HEK293 (cell line): ENCODE measurements at regions not wholly inside any gene's neighbourhood (a gene's known extent, or its start where the extent isn't known, plus 50 kb on each side); places are given as distances from the start of the nearest gene placed in this dataset.
"Not testable (repeated sequence)": the region's sequence is repeated elsewhere in the genome, so short reads cannot be mapped to it uniquely, and the experiment has no call there.

ENCODE experiments used
- CTCF ChIA-PET: fragments of 350-600 bp; formaldehyde crosslinking; extraction: SDS; loops from one replicate; lab custom pipeline; 2021; ENCODE audit warnings: antibody characterized with exemption; lab: Yijun Ruan, JAX
- POLR2A ChIA-PET: fragments of 300-600 bp; formaldehyde crosslinking; extraction: SDS; loops from one replicate; lab custom pipeline; 2020; ENCODE audit warnings: antibody characterized with exemption, inconsistent platforms; lab: Yijun Ruan, JAX
- H3K27ac ChIP-seq: fragments of 200-500 bp; sonication (Bioruptor generic); 2 replicates; pipeline ENCODE4 v1.5.1; 2014; ENCODE audit warnings: low read depth, low read length, control low read depth, inconsistent platforms; ENCODE audit errors: extremely low read depth
- H3K36me3 ChIP-seq, 2 experiments: fragments of 200-500 bp in 1 of 2; sonication (Bioruptor generic) in 1 of 2; 1 replicate in 1 of 2; 2 replicates in 1 of 2; pipeline ENCODE4 v1.5.1; 2014 to 2017; ENCODE audit warnings: inconsistent platforms in 2 of 2, low read length in 2 of 2; ENCODE audit not compliant: control insufficient read depth in 2 of 2, insufficient read depth in 1 of 2
- H3K4me1 ChIP-seq: fragments of 200-500 bp; sonication (Bioruptor generic); 2 replicates; pipeline ENCODE4 v1.5.1; 2014; ENCODE audit warnings: mild to moderate bottlenecking, low read length, inconsistent platforms; ENCODE audit not compliant: control insufficient read depth, insufficient read depth
- H3K4me3 ChIP-seq: 2 replicates; pipeline ENCODE4 v1.5.1; 2011; ENCODE audit warnings: low read depth, mild to moderate bottlenecking, control low read depth, low read length, moderate library complexity
- H3K9me3 ChIP-seq: fragments of 200-500 bp; sonication (Bioruptor generic); 2 replicates; pipeline ENCODE4 v1.5.1; 2014; ENCODE audit warnings: low read depth, low read length, inconsistent platforms; ENCODE audit not compliant: control insufficient read depth, insufficient read depth
- GLI2 ChIP-seq: fragments of 450-650 bp; formaldehyde crosslinking; IDR thresholded peaks from 2 replicates; pipeline ENCODE4; 2017; ENCODE audit warnings: missing biosample characterization, missing genetic modification characterization, low read depth, borderline replicate concordance
- GLI4 ChIP-seq: fragments of 450-650 bp; formaldehyde crosslinking; IDR thresholded peaks from 2 replicates; pipeline ENCODE4 v1.5.1; 2016; ENCODE audit warnings: missing biosample characterization, missing genetic modification characterization
- HOXC10 ChIP-seq: sonication (generic); formaldehyde crosslinking; IDR thresholded peaks from 2 replicates; pipeline ENCODE4 v1.8.1; 2023; ENCODE audit warnings: mild to moderate bottlenecking, missing genetic modification reagents
- MEIS1 ChIP-seq: sonication (generic); formaldehyde crosslinking; IDR thresholded peaks from 2 replicates; pipeline ENCODE4 v1.8.1; 2022; ENCODE audit warnings: missing genetic modification reagents, mild to moderate bottlenecking, borderline replicate concordance
- REPIN1 ChIP-seq: fragments of 450-650 bp; formaldehyde crosslinking; IDR thresholded peaks from 2 replicates; pipeline ENCODE4 v1.5.1; 2017; ENCODE audit warnings: missing biosample characterization, missing genetic modification characterization, low read depth
- SCRT1 ChIP-seq: fragments of 450-650 bp; formaldehyde crosslinking; IDR thresholded peaks from 2 replicates; pipeline ENCODE4 v1.5.1; 2016; ENCODE audit warnings: missing biosample characterization, missing genetic modification characterization, borderline replicate concordance
- ZBTB20 ChIP-seq: fragments of 450-650 bp; formaldehyde crosslinking; IDR thresholded peaks from 2 replicates; pipeline ENCODE4 v1.5.1; 2016; ENCODE audit warnings: missing biosample characterization, missing genetic modification characterization
- ZEB2 ChIP-seq: fragments of 450-650 bp; formaldehyde crosslinking; IDR thresholded peaks from 2 replicates; pipeline ENCODE4 v1.5.1; 2016; ENCODE audit warnings: missing biosample characterization, missing genetic modification characterization
- ZIC2 ChIP-seq: fragments of 450-650 bp; formaldehyde crosslinking; IDR thresholded peaks from 2 replicates; pipeline ENCODE4 v1.5.1; 2016; ENCODE audit warnings: missing biosample characterization, missing genetic modification characterization
- ZNF24 ChIP-seq: fragments of 450-650 bp; formaldehyde crosslinking; IDR thresholded peaks from 2 replicates; pipeline ENCODE4 v1.5.1; 2016; ENCODE audit warnings: missing biosample characterization, missing genetic modification characterization
- ZNF341 ChIP-seq: fragments of 450-650 bp; formaldehyde crosslinking; IDR thresholded peaks from 2 replicates; pipeline ENCODE4; 2016; ENCODE audit warnings: low read depth, missing biosample characterization, missing genetic modification characterization
- ZNF521 ChIP-seq: fragments of 450-650 bp; formaldehyde crosslinking; IDR thresholded peaks from 2 replicates; pipeline ENCODE4 v1.5.1; 2017; ENCODE audit warnings: missing biosample characterization, mild to moderate bottlenecking, missing genetic modification characterization
- ZNF596 ChIP-seq: fragments of 450-650 bp; IDR thresholded peaks from 2 replicates; pipeline ENCODE4 v1.5.0; 2018; ENCODE audit warnings: missing biosample characterization, mild to moderate bottlenecking, missing genetic modification characterization, moderate library complexity
- ZNF658 ChIP-seq: fragments of 450-650 bp; formaldehyde crosslinking; IDR thresholded peaks from 2 replicates; pipeline ENCODE4; 2016; ENCODE audit warnings: missing biosample characterization, missing genetic modification characterization
- ZNF747 ChIP-seq: fragments of 450-650 bp; formaldehyde crosslinking; IDR thresholded peaks from 2 replicates; pipeline ENCODE4 v1.5.1; 2016; ENCODE audit warnings: missing biosample characterization, missing genetic modification characterization
- ZNF777 ChIP-seq: fragments of 450-650 bp; formaldehyde crosslinking; IDR thresholded peaks from 2 replicates; pipeline ENCODE4 v1.5.1; 2017; ENCODE audit warnings: missing biosample characterization, missing genetic modification characterization, borderline replicate concordance
- ZNF792 ChIP-seq: fragments of 450-650 bp; formaldehyde crosslinking; IDR thresholded peaks from 2 replicates; pipeline ENCODE4 v1.5.1; 2016; ENCODE audit warnings: missing biosample characterization, missing genetic modification characterization
- ZSCAN30 ChIP-seq: fragments of 450-650 bp; IDR thresholded peaks from 2 replicates; pipeline ENCODE4 v1.5.1; 2018; ENCODE audit warnings: missing biosample characterization, mild to moderate bottlenecking, missing genetic modification characterization, moderate library complexity
- TF ChIP-seq, protein P1 (sequence below): fragments of 450-650 bp; formaldehyde crosslinking; IDR thresholded peaks from 2 replicates; pipeline ENCODE4 v1.5.1; 2017; ENCODE audit warnings: missing biosample characterization, missing genetic modification characterization
- TF ChIP-seq, protein P2 (sequence below): fragments of 450-650 bp; formaldehyde crosslinking; IDR thresholded peaks from 2 replicates; pipeline ENCODE4 v1.5.1; 2016; ENCODE audit warnings: missing biosample characterization, missing genetic modification characterization

DNA sequence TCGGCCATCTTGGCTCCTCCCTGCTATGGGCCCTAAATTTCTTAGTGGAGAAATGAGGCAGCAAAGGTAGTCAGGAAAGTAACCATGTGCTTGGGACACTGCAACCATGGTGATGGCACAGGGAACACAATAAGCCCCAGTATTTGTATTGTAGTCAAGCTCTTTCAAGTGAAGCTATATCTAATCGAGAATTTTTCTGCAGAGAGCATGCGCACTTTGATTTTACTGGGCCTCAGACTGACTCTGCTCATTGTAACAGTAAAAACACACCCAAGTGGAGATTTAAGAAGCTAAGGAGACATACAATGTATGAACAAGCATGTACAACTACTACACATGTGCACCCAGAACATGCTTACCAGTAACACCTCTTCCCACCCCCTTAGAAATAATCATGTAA lies 67.3 kb upstream of the TMEM229A start:
- CTCF ChIA-PET = interaction anchor here (0.6 to 2.6 kb wide), 15 partner anchors 8 to 1460 kb away, joined by 3 to 19 read pairs (median 4); no protein-coding TSS in a partner anchor
- TF ChIP-seq SCRT1 (tag by site-specific recombination) (no peak), ZNF747 (tag by site-specific recombination) (no peak), ZEB2 (no peak), ZNF658 (tag by site-specific recombination) (no peak), GLI4 (tag by site-specific recombination) (no peak), ZNF596 (tag by site-specific recombination) (no peak)
- H3K9me3 ChIP-seq = no peaks in the 10 kb centered on the region
- no peak overlapping the region for H3K27ac ChIP-seq
- H3K36me3 ChIP-seq = no peaks in the 10 kb centered on the region
- H3K4me3 ChIP-seq = no peak overlapping the region
- POLR2A ChIA-PET = no interaction called here
- no peaks in the 10 kb centered on the region for H3K4me1 ChIP-seq

DNA sequence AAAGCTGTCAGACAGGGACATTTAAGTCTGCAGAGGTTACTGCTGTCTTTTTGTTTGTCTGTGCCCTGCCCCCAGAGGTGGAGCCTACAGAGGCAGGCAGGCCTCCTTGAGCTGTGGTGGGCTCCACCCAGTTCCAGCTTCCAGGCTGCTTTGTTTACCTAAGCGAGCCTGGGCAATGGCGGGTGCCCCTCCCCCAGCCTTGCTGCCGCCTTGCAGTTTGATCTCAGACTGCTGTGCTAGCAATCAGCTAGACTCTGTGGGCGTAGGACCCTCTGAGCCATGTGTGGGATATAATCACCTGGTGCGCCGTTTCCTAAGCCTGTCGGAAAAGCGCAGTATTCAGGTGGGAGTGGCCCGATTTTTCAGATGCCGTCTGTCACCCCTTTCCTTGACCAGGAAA lies 66.7 kb upstream of the TMEM229A start:
- H3K27ac ChIP-seq, H3K4me3 ChIP-seq, H3K4me1 ChIP-seq, H3K9me3 ChIP-seq, H3K36me3 ChIP-seq, POLR2A ChIA-PET: not testable (repeated sequence)
- CTCF ChIA-PET = interaction anchor here (0.7 to 1.8 kb wide), 2 partner anchors 7 to 1460 kb away, joined by 3 to 5 read pairs; no protein-coding TSS in a partner anchor

DNA sequence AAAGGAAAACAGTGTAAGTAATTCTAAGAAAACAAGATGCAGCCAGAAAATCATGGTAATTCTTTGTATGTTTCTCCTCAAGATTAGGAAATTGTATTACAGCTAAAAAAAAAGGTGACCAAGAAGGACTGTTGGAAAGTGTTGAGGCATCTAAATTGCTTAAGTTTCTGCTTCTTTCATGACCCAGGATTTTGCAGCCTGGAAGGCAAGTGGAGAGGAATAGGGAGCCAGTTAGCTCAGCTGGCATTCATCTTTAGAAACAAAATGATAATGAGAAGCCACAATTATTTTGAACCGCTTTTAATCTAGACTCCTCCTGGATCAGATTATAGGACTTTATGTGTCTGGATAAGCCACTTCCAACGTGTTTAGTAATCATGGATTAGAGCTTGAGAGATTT lies 56.8 kb upstream of the TMEM229A start:
- Histone ChIP-seq H3K27ac (no peak overlapping the region), H3K4me3 (no peak overlapping the region), H3K9me3 (no peaks in the 10 kb centered on the region), H3K4me1 (peaks cover 6% of the 10 kb centered on the region; the same call in 1 of the 2 replicates), H3K36me3 (no peaks in the 10 kb centered on the region)
- POLR2A ChIA-PET = no interaction called here
- CTCF ChIA-PET = interaction anchor here (0.7 kb wide), 1 partner anchor 12 kb away, joined by 3 read pairs; no protein-coding TSS in a partner anchor
- TF ChIP-seq GLI2 (tag by site-specific recombination) (no peak), ZBTB20 (no peak), REPIN1 (no peak), ZSCAN30 (tag by site-specific recombination) (no peak), ZNF341 (tag by site-specific recombination) (no peak), ZNF521 (no peak), HOXC10 (no peak), ZNF777 (tag by site-specific recombination) (no peak), ZNF792 (tag by site-specific recombination) (no peak), ZIC2 (tag by site-specific recombination) (no peak), MEIS1 (CRISPR knock-in tag) (no peak), ZNF24 (tag by site-specific recombination) (no peak)
- TF ChIP-seq, protein P1, sequence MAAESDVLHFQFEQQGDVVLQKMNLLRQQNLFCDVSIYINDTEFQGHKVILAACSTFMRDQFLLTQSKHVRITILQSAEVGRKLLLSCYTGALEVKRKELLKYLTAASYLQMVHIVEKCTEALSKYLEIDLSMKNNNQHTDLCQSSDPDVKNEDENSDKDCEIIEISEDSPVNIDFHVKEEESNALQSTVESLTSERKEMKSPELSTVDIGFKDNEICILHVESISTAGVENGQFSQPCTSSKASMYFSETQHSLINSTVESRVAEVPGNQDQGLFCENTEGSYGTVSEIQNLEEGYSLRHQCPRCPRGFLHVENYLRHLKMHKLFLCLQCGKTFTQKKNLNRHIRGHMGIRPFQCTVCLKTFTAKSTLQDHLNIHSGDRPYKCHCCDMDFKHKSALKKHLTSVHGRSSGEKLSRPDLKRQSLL = no peak
- TF ChIP-seq, protein P2, sequence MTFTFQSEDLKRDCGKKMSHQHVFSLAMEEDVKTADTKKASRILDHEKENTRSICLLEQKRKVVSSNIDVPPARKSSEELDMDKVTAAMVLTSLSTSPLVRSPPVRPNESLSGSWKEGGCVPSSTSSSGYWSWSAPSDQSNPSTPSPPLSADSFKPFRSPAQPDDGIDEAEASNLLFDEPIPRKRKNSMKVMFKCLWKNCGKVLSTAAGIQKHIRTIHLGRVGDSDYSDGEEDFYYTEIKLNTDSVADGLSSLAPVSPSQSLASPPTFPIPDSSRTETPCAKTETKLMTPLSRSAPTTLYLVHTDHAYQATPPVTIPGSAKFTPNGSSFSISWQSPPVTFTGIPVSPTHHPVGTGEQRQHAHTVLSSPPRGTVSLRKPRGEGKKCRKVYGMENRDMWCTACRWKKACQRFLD = no peak
